ENCODE measurements at regions not wholly inside any gene's neighbourhood (a gene's known extent, or its start where the extent isn't known, plus 50 kb on each side); places are given as distances from the start of the nearest gene placed in this dataset.
A peak's percentile ranks its signal among the peaks of the same experiment; 100 is the strongest.
"Not testable (repeated sequence)": the region's sequence is repeated elsewhere in the genome, so short reads cannot be mapped to it uniquely, and the experiment has no call there.

DNA sequence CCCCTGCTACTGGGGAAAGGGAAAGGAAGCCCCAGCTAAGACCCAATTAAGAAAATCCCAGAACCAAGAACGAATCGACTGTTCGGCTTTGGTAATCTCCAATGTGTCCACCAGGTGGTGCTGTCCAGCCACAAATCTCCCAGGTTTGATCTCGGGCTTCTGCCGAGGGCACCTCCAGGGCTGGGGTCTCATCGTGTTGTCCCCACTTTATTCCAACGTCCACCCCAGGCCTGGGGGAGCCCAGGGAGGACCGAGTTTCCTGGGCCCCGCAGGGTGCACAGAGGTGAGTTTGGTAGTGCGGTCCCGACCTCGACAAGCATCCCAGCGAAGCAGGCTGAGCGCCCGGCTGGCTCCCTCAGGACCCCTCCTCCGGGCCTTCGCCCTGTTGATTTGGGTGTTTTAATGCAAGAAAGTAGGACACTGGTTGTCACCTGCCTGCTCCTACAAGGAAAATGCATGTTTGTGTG is 185.1 kb downstream of the GOLGA6L6 start:
- no peak overlapping the region for H3K4me3 ChIP-seq (ENCODE audit: low read length in 3 of 3)
- H3K9me3 ChIP-seq (ENCODE audit: control insufficient read depth in 2 of 3, insufficient read depth in 1 of 3, low read length in 3 of 3), result no peaks in the 10 kb centered on the region
- peaks cover 0 to 8% (median 0%) of the 10 kb centered on the region in 3 donors for H3K4me1 ChIP-seq (ENCODE audit: control insufficient read depth in 2 of 3, insufficient read depth in 2 of 3, low read depth in 1 of 3, low read length in 3 of 3)
- FAIRE-seq (no peak), DNase-seq (peak in 2 of 5 donors; percentile 41 to 83)
- H3K9ac ChIP-seq (ENCODE audit: low read length in 3 of 3), result no peak overlapping the region
- intact Hi-C loops (cut with DNase I), result no loop called here
- no peak overlapping the region for H3K27ac ChIP-seq (ENCODE audit: low read depth in 2 of 2, low read length in 2 of 2)
- no peaks in the 10 kb centered on the region for H3K27me3 ChIP-seq (ENCODE audit: control insufficient read depth, insufficient read depth, low read length)
- no peaks in the 10 kb centered on the region for H3K36me3 ChIP-seq (ENCODE audit: control insufficient read depth in 2 of 3, insufficient read depth in 3 of 3, low read length in 3 of 3)
- TF ChIP-seq, protein P1, sequence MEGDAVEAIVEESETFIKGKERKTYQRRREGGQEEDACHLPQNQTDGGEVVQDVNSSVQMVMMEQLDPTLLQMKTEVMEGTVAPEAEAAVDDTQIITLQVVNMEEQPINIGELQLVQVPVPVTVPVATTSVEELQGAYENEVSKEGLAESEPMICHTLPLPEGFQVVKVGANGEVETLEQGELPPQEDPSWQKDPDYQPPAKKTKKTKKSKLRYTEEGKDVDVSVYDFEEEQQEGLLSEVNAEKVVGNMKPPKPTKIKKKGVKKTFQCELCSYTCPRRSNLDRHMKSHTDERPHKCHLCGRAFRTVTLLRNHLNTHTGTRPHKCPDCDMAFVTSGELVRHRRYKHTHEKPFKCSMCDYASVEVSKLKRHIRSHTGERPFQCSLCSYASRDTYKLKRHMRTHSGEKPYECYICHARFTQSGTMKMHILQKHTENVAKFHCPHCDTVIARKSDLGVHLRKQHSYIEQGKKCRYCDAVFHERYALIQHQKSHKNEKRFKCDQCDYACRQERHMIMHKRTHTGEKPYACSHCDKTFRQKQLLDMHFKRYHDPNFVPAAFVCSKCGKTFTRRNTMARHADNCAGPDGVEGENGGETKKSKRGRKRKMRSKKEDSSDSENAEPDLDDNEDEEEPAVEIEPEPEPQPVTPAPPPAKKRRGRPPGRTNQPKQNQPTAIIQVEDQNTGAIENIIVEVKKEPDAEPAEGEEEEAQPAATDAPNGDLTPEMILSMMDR (IDR thresholded peaks at IDR 0.05; ENCODE audit: borderline replicate concordance, extremely low read depth, insufficient read depth), result peak; percentile 87

DNA sequence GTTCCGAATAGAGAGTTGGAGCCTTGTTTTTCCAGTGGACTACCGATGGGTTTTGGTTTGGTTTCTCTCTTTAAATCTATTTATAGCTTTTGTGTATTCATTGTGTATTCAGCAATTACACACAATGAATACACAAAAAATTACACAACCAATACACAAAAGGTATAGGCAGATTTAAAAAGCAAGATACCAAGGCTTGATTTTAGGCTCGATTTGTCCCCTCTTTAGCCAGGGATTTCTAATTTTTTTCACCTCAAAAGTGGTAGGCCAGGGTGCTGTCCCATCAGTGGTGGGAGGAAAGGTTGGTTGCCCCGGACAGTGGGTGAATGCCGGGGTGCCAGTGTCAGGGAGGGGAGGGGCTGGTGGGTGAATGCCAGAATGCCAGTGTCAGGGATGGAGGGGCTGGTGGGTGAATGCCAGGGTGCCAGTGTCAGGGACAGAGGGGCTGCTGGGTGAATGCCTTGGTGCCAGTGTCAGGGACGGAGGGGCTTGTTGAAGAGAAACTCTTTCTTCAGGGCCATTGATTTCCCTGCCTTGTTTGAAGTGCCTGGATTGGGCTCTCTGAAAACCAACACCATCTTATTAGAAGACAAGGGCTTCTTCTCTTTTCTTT is 186.2 kb downstream of the GOLGA6L6 start:
- no peak overlapping the region for H3K27ac ChIP-seq (ENCODE audit: low read depth in 2 of 2, low read length in 2 of 2)
- intact Hi-C loops (cut with DNase I), result no loop called here
- DNase-seq, result peak in 1 of 5 donors; percentile 76
- H3K4me1 ChIP-seq (ENCODE audit: control insufficient read depth in 2 of 3, insufficient read depth in 2 of 3, low read depth in 1 of 3, low read length in 3 of 3), result peaks cover 0 to 11% (median 0%) of the 10 kb centered on the region in 3 donors
- FAIRE-seq, result no peak
- H3K36me3 ChIP-seq (ENCODE audit: control insufficient read depth in 2 of 3, insufficient read depth in 3 of 3, low read length in 3 of 3), result no peaks in the 10 kb centered on the region
- TF ChIP-seq, protein P1 (IDR thresholded peaks at IDR 0.05; ENCODE audit: borderline replicate concordance, extremely low read depth, insufficient read depth), result no peak
- H3K9me3 ChIP-seq (ENCODE audit: control insufficient read depth in 2 of 3, insufficient read depth in 1 of 3, low read length in 3 of 3), result no peaks in the 10 kb centered on the region
- no peaks in the 10 kb centered on the region for H3K27me3 ChIP-seq (ENCODE audit: control insufficient read depth, insufficient read depth, low read length)
- no peak overlapping the region for H3K4me3 ChIP-seq (ENCODE audit: low read length in 3 of 3)
- H3K9ac ChIP-seq (ENCODE audit: low read length in 3 of 3), result no peak overlapping the region

DNA sequence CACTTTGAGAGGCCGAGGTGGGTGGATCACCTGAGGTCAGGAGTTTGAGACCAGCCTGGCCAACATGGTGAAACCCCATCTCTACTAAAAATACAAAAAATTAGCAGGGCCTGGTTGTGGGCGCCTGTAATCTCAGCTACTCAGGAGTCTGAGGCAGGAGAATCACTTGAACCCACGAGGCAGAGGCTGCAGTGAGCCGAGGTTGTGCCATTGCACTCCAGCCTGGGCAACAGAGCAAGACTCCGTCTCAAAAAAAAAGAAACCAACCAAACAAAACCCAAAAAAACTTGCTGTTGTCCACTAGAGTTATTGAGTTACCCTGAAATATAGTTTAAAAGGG is 186.7 kb downstream of the GOLGA6L6 start:
- intact Hi-C loops (cut with DNase I); H3K27me3 ChIP-seq (ENCODE audit: control insufficient read depth, insufficient read depth, low read length); FAIRE-seq; DNase-seq; H3K4me3 ChIP-seq (ENCODE audit: low read length in 3 of 3); H3K36me3 ChIP-seq (ENCODE audit: control insufficient read depth in 2 of 3, insufficient read depth in 3 of 3, low read length in 3 of 3); H3K9me3 ChIP-seq (ENCODE audit: control insufficient read depth in 2 of 3, insufficient read depth in 1 of 3, low read length in 3 of 3); H3K9ac ChIP-seq (ENCODE audit: low read length in 3 of 3); H3K27ac ChIP-seq (ENCODE audit: low read depth in 2 of 2, low read length in 2 of 2): not testable (repeated sequence)
- H3K4me1 ChIP-seq (ENCODE audit: control insufficient read depth in 2 of 3, insufficient read depth in 2 of 3, low read depth in 1 of 3, low read length in 3 of 3), result peaks cover 0 to 11% (median 0%) of the 10 kb centered on the region in 3 donors

DNA sequence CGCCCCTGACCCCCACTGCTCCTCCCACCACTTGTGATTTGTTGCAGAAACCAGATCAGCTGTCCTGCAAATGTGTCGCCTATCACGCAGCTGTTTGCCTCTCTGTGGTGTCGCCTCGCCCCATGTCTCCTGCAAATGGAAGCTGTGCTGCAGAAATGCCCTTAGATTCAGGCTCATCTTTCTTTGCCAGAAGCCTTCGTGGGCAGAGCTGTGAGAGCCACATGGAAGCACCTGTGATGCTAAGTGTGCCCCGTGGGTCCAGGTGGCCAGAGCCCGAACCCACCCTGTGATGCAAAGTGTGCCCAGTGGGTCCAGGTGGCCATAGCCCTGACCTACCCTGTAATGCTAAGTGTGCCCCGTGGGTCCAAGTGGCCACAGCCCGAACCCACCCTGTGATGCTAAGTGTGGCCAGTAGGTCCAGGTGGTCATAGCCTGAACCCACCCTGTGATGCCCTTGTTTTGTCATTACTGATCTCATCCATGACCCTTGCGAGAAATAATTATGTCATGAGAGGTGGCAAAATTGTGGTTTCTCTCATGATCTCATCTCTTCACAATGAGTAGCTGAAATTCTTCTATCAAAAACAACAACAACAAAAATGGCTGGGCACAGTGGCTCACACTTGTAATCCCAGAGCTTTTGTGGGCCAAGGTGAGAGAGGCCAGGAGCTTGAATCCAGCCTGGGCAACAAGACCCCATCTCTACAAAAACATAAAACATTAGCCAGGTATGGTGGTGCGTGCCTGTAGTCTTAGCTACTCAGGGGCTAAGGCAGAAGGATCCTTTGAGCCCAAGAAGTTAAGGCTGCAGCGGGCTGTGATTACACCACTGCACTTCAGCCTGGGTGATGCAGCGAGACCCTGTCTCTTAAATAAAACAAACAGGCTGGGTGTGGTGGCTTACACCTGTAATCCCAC is 187.4 kb downstream of the GOLGA6L6 start:
- Histone ChIP-seq H3K27ac (ENCODE audit: low read depth in 2 of 2, low read length in 2 of 2) (no peak overlapping the region), H3K9me3 (ENCODE audit: control insufficient read depth in 2 of 3, insufficient read depth in 1 of 3, low read length in 3 of 3) (no peaks in the 10 kb centered on the region), H3K4me3 (ENCODE audit: low read length in 3 of 3) (no peak overlapping the region), H3K4me1 (ENCODE audit: control insufficient read depth in 2 of 3, insufficient read depth in 2 of 3, low read depth in 1 of 3, low read length in 3 of 3) (peaks cover 0 to 11% (median 0%) of the 10 kb centered on the region in 3 donors), H3K36me3 (ENCODE audit: control insufficient read depth in 2 of 3, insufficient read depth in 3 of 3, low read length in 3 of 3) (no peaks in the 10 kb centered on the region), H3K9ac (ENCODE audit: low read length in 3 of 3) (no peak overlapping the region), H3K27me3 (ENCODE audit: control insufficient read depth, insufficient read depth, low read length) (no peaks in the 10 kb centered on the region)
- intact Hi-C loops (cut with DNase I), result no loop called here
- FAIRE-seq (no peak), DNase-seq (peak in 1 of 5 donors; percentile 61)
- TF ChIP-seq, protein P1 (IDR thresholded peaks at IDR 0.05; ENCODE audit: borderline replicate concordance, extremely low read depth, insufficient read depth), result no peak

Data from kidney (tissue), 13 donors.